ENCODE measurements at regions not wholly inside any gene's neighbourhood (a gene's known extent, or its start where the extent isn't known, plus 50 kb on each side); places are given as distances from the start of the nearest gene placed in this dataset.
A peak's percentile ranks its signal among the peaks of the same experiment; 100 is the strongest.

- TF ChIP-seq PATZ1 (CRISPR knock-in tag; IDR thresholded peaks at IDR 0.05) (0 out of 2 replicates have a peak, but pooled peaks have one; percentile 23), ZBTB40 (IDR thresholded peaks at IDR 0.05) (no peak), ZBTB40 (CRISPR knock-in tag; IDR thresholded peaks at IDR 0.05) (0 out of 2 replicates have a peak, but pooled peaks have one; percentile 27), HMGXB4 (CRISPR knock-in tag; IDR thresholded peaks at IDR 0.05; ENCODE audit: borderline replicate concordance in 1 of 2, low read depth in 1 of 2) (peak; percentile 34 to 50; a peak in 2 of 4 replicates), HDAC1 (CRISPR knock-in tag; IDR thresholded peaks at IDR 0.05) (peak; percentile 65), MTERF4 (CRISPR knock-in tag; IDR thresholded peaks at IDR 0.05) (0 out of 2 replicates have a peak, but pooled peaks have one; percentile 6), ZNF101 (CRISPR knock-in tag; IDR thresholded peaks at IDR 0.05; ENCODE audit: borderline replicate concordance, low read depth) (no peak), REST (IDR thresholded peaks at IDR 0.05; ENCODE audit: borderline replicate concordance in 1 of 2, low read depth in 1 of 2, low read length in 2 of 2) (no peak)
Observed at GRCh38 chr17:21551081-21551881, 141.0 kb upstream of the KCNJ18 start (continued).

Measured in HepG2 (cell line).